ENCODE measurements at regions not wholly inside any gene's neighbourhood (a gene's known extent, or its start where the extent isn't known, plus 50 kb on each side); places are given as distances from the start of the nearest gene placed in this dataset.
"Not testable (repeated sequence)": the region's sequence is repeated elsewhere in the genome, so short reads cannot be mapped to it uniquely, and the experiment has no call there.

GRCh38 chr14:88975043-88975830, 150.8 kb downstream of the TTC8 start:
- in situ Hi-C loops (cut with HindIII; ENCODE audit: low pct_unique_long_range_greater_than_20kb, low sequenced_read_pairs) = no loop called here
- no peak for DNase-seq (ENCODE audit: low read depth, low spot score)

GRCh38 chr14:88975926-88976325, 151.5 kb downstream of the TTC8 start:
- in situ Hi-C loops (cut with HindIII; ENCODE audit: low pct_unique_long_range_greater_than_20kb, low sequenced_read_pairs) = no loop called here
- DNase-seq (ENCODE audit: low read depth, low spot score) = no peak

GRCh38 chr14:88980907-88981306, 156.5 kb downstream of the TTC8 start:
- DNase-seq (ENCODE audit: low read depth, low spot score); in situ Hi-C loops (cut with HindIII; ENCODE audit: low pct_unique_long_range_greater_than_20kb, low sequenced_read_pairs): not testable (repeated sequence)

- in situ Hi-C loops (cut with HindIII; ENCODE audit: low pct_unique_long_range_greater_than_20kb, low sequenced_read_pairs) = no loop called here
- DNase-seq (ENCODE audit: low read depth, low spot score) = peak; percentile 33
These were observed 157.5 kb downstream of the TTC8 start for GRCh38 chr14:88981948-88982347.

- DNase-seq (ENCODE audit: low read depth, low spot score) = no peak
- in situ Hi-C loops (cut with HindIII; ENCODE audit: low pct_unique_long_range_greater_than_20kb, low sequenced_read_pairs) = no loop called here
These were observed 159.3 kb downstream of the TTC8 start for GRCh38 chr14:88983755-88984154.

- no peak for DNase-seq (ENCODE audit: low read depth, low spot score)
- in situ Hi-C loops (cut with HindIII; ENCODE audit: low pct_unique_long_range_greater_than_20kb, low sequenced_read_pairs) = no loop called here
These were observed 161.2 kb downstream of the TTC8 start for GRCh38 chr14:88985654-88986053.

- no peak for DNase-seq (ENCODE audit: low read depth, low spot score)
- in situ Hi-C loops (cut with HindIII; ENCODE audit: low pct_unique_long_range_greater_than_20kb, low sequenced_read_pairs) = no loop called here
These were observed 161.8 kb downstream of the TTC8 start for GRCh38 chr14:88986146-88986841.

- DNase-seq (ENCODE audit: low read depth, low spot score) = not testable (repeated sequence)
These were observed 162.5 kb downstream of the TTC8 start for GRCh38 chr14:88986908-88987307.

GRCh38 chr14:88987516-88987915, 163.1 kb downstream of the TTC8 start:
- DNase-seq (ENCODE audit: low read depth, low spot score) = peak; percentile 44
- in situ Hi-C loops (cut with HindIII; ENCODE audit: low pct_unique_long_range_greater_than_20kb, low sequenced_read_pairs) = no loop called here

More at GRCh38 chr14:88986908-88987307, 162.5 kb downstream of the TTC8 start:
- in situ Hi-C loops (cut with HindIII; ENCODE audit: low pct_unique_long_range_greater_than_20kb, low sequenced_read_pairs) = not testable (repeated sequence)

- DNase-seq (ENCODE audit: low read depth, low spot score) = no peak
- in situ Hi-C loops (cut with HindIII; ENCODE audit: low pct_unique_long_range_greater_than_20kb, low sequenced_read_pairs) = no loop called here
These were observed 165.5 kb downstream of the TTC8 start for GRCh38 chr14:88989911-88990310.

GRCh38 chr14:88990856-88991255, 166.4 kb downstream of the TTC8 start:
- in situ Hi-C loops (cut with HindIII; ENCODE audit: low pct_unique_long_range_greater_than_20kb, low sequenced_read_pairs) = no loop called here
- DNase-seq (ENCODE audit: low read depth, low spot score) = no peak

- no peak for DNase-seq (ENCODE audit: low read depth, low spot score)
- in situ Hi-C loops (cut with HindIII; ENCODE audit: low pct_unique_long_range_greater_than_20kb, low sequenced_read_pairs) = no loop called here
These were observed 167.6 kb downstream of the TTC8 start for GRCh38 chr14:88992011-88992410.

- DNase-seq (ENCODE audit: low read depth, low spot score) = no peak
- in situ Hi-C loops (cut with HindIII; ENCODE audit: low pct_unique_long_range_greater_than_20kb, low sequenced_read_pairs) = no loop called here
These were observed 169.5 kb downstream of the TTC8 start for GRCh38 chr14:88993946-88994345.

GRCh38 chr14:88995437-88996198, 171.2 kb downstream of the TTC8 start:
- DNase-seq (ENCODE audit: low read depth, low spot score) = no peak
- in situ Hi-C loops (cut with HindIII; ENCODE audit: low pct_unique_long_range_greater_than_20kb, low sequenced_read_pairs) = no loop called here

- in situ Hi-C loops (cut with HindIII; ENCODE audit: low pct_unique_long_range_greater_than_20kb, low sequenced_read_pairs) = no loop called here
These were observed 173.6 kb downstream of the TTC8 start for GRCh38 chr14:88998027-88998426.

GRCh38 chr14:88999137-88999536, 174.7 kb downstream of the TTC8 start:
- no peak for DNase-seq (ENCODE audit: low read depth, low spot score)
- in situ Hi-C loops (cut with HindIII; ENCODE audit: low pct_unique_long_range_greater_than_20kb, low sequenced_read_pairs) = no loop called here

More at GRCh38 chr14:88998027-88998426, 173.6 kb downstream of the TTC8 start:
- DNase-seq (ENCODE audit: low read depth, low spot score) = no peak

GRCh38 chr14:89000007-89000942, 175.8 kb downstream of the TTC8 start:
- DNase-seq (ENCODE audit: low read depth, low spot score) = peak; percentile 12
- in situ Hi-C loops (cut with HindIII; ENCODE audit: low pct_unique_long_range_greater_than_20kb, low sequenced_read_pairs) = no loop called here

Measured in SK-MEL-5 (cell line).